ENCODE measurements at regions not wholly inside any gene's neighbourhood (a gene's known extent, or its start where the extent isn't known, plus 50 kb on each side); places are given as distances from the start of the nearest gene placed in this dataset.

DNA sequence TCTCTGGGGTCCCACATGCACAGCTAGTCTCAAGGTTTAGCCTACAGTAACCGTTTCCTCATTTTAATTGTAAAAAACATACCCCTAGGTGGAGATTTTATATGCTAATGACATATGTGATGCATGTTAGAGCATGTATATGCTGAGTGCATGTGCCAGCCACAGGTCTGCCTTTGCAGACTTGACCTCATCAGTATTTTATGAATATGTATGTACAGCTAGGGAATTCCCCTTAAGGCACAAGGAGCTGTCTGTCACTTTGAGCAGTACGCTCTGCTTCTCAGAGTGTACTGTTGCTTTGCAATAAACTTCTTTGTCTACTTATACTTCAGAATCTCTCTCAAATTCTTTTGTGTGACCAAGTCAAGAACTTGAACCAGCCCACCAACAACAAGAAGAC is 131.2 kb upstream of the ERBB4 start:
- Mint-ChIP-seq H3K4me1 (no peaks in the 10 kb centered on the region), H3K27me3 (ENCODE audit: low read depth, poor library complexity) (peaks cover 2% of the 10 kb centered on the region), H3K9me3 (no peaks in the 10 kb centered on the region), H3K36me3 (ENCODE audit: low read depth) (no peaks in the 10 kb centered on the region), H3K27ac (no peak overlapping the region), H3K4me3 (no peak overlapping the region)
- DNase-seq: no peak
- TF ChIP-seq, protein P1, sequence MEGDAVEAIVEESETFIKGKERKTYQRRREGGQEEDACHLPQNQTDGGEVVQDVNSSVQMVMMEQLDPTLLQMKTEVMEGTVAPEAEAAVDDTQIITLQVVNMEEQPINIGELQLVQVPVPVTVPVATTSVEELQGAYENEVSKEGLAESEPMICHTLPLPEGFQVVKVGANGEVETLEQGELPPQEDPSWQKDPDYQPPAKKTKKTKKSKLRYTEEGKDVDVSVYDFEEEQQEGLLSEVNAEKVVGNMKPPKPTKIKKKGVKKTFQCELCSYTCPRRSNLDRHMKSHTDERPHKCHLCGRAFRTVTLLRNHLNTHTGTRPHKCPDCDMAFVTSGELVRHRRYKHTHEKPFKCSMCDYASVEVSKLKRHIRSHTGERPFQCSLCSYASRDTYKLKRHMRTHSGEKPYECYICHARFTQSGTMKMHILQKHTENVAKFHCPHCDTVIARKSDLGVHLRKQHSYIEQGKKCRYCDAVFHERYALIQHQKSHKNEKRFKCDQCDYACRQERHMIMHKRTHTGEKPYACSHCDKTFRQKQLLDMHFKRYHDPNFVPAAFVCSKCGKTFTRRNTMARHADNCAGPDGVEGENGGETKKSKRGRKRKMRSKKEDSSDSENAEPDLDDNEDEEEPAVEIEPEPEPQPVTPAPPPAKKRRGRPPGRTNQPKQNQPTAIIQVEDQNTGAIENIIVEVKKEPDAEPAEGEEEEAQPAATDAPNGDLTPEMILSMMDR (IDR thresholded peaks at IDR 0.05): no peak

DNA sequence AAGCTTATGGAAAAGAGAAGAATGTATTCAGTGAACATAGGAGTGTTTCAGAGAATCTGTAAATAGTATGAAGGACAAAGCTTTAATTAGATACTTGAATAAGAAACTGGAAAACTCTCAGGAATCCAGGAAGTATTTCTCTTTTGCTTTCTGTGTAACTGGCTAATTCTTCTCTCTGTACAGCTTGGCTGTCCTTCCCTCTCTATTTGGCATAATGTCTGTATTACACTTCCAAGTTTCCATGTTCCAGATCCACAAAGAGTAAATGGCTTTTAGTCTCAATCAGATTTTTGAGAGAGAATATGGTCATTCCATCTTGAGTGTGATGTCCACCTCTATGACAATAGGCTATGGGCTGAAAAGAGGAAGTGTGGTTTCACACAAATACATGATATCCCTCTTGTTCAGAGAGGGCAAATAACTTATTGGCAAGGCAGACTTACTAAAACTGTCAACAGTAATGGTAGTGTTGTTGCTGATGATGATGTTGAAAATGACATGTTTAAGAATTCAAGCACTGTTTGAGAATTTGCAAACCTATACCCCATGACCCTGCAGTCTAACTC is 129.2 kb upstream of the ERBB4 start:
- H3K27me3 Mint-ChIP-seq (ENCODE audit: low read depth, poor library complexity): peaks cover 4% of the 10 kb centered on the region
- no peak overlapping the region for H3K4me3 Mint-ChIP-seq
- TF ChIP-seq, protein P1 (IDR thresholded peaks at IDR 0.05): no peak
- no peaks in the 10 kb centered on the region for H3K9me3 Mint-ChIP-seq
- H3K36me3 Mint-ChIP-seq (ENCODE audit: low read depth): no peaks in the 10 kb centered on the region
- H3K4me1 Mint-ChIP-seq: no peaks in the 10 kb centered on the region
- no peak overlapping the region for H3K27ac Mint-ChIP-seq
- DNase-seq: no peak

DNA sequence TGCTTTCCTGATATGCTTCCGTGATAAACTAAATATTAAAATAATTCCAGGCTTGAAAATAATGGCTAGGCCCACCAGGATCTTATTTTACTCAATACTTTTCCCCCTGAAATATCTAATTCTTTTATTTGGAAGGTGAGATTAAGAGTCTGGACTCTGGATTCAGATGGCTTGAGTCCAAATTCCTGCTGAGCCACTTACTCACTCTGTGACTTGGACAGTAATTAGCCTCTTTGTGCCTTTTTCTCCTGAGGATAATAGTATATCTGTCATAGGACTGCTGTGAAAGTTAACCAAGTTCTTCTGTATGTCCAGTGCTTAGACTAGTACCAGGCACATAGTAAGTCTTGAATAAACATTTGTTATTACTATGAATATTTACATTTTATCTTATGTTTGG is 127.3 kb upstream of the ERBB4 start:
- TF ChIP-seq, protein P1 (IDR thresholded peaks at IDR 0.05): no peak
- Mint-ChIP-seq H3K9me3 (no peaks in the 10 kb centered on the region), H3K4me1 (no peaks in the 10 kb centered on the region), H3K36me3 (ENCODE audit: low read depth) (no peaks in the 10 kb centered on the region), H3K27me3 (ENCODE audit: low read depth, poor library complexity) (peaks cover 4% of the 10 kb centered on the region), H3K27ac (no peak overlapping the region), H3K4me3 (no peak overlapping the region)
- DNase-seq: no peak

DNA sequence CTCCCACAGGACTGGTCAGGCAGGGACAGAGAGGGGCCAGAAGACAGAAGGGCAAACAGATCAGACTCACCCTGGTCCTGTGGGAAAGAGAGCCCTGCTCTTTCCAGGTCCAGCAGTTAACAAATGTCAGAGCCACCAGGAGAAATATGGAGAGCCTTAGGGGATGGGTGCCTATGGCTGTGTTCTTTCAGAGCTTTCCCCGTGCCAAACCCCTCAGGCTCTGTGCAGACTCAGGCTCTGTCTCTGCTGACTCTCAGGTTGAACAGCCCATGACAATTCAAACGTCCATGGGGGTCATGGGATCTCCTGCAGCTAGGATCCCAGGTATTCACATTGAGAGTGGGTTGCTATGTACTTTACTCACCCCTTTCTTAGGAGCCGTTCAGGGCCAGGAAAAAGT is 120.8 kb upstream of the ERBB4 start:
- TF ChIP-seq, protein P1 (IDR thresholded peaks at IDR 0.05): no peak
- H3K27ac Mint-ChIP-seq: no peak overlapping the region
- H3K4me3 Mint-ChIP-seq: no peak overlapping the region
- H3K36me3 Mint-ChIP-seq (ENCODE audit: low read depth): no peaks in the 10 kb centered on the region
- no peak for DNase-seq
- H3K27me3 Mint-ChIP-seq (ENCODE audit: low read depth, poor library complexity): peaks cover 7% of the 10 kb centered on the region
- H3K9me3 Mint-ChIP-seq: peaks cover 17% of the 10 kb centered on the region
- H3K4me1 Mint-ChIP-seq: no peaks in the 10 kb centered on the region

DNA sequence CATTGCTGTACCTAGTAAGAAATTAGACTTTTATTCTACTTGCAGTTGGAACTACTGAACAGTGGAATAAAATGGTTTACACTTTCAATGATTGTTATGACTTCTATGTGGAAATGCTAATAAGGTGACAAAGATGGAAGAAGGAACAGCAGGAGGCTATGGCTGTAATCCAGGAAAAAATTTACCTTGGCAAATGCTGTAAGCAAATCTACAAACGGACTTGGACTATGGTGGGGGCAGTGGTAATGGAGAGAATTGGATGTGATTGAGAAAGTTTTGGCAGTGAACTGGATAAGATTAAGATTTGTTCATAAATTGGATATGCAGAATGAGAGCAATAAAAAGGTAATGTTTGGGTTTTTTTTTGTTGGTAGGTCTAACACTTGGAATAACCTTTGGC is 111.0 kb upstream of the ERBB4 start:
- Mint-ChIP-seq H3K27me3 (ENCODE audit: low read depth, poor library complexity) (peaks cover 4% of the 10 kb centered on the region), H3K9me3 (no peaks in the 10 kb centered on the region), H3K27ac (no peak overlapping the region), H3K4me3 (no peak overlapping the region), H3K4me1 (peaks cover 8% of the 10 kb centered on the region), H3K36me3 (ENCODE audit: low read depth) (no peaks in the 10 kb centered on the region)
- no peak for DNase-seq
- TF ChIP-seq, protein P1 (IDR thresholded peaks at IDR 0.05): no peak

DNA sequence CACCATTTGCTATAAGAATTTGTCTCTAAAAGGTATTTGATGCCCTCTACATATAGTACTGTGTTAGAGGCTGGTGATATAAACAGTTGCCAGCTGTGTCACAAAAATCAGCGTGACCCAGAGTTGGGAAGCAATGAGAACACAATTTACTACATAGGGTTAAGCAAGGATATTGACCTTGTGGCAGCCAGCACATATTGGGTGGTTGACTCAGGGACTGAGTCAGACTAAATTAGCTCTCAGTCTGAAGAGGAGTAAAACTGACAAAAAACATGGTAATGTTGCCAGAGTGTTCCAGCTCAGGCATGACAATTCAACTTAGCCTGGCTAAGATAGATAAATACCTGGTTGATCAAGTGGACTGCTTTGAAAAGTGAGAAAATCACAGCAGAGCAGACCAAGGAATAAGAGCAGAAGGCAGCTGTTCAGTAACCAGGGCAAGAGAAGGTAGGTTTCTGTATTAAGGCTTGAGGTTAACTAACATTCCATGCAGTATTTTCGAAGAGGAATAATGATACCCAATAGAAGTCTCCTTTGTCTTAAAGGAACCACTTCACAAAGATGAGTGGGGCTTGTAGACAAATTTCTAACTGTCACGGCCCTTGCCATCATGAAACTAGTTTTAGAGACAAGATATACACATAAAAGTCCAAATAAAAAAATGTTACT is 108.2 kb upstream of the ERBB4 start:
- no peak overlapping the region for H3K4me3 Mint-ChIP-seq
- peaks cover 8% of the 10 kb centered on the region for H3K4me1 Mint-ChIP-seq
- no peaks in the 10 kb centered on the region for H3K9me3 Mint-ChIP-seq
- TF ChIP-seq, protein P1 (IDR thresholded peaks at IDR 0.05): no peak
- H3K36me3 Mint-ChIP-seq (ENCODE audit: low read depth): no peaks in the 10 kb centered on the region
- no peak overlapping the region for H3K27ac Mint-ChIP-seq
- no peak for DNase-seq
- peaks cover 4% of the 10 kb centered on the region for H3K27me3 Mint-ChIP-seq (ENCODE audit: low read depth, poor library complexity)

All from nephron progenitor cell (in vitro differentiated cells).